SK-N-SH treated with all-trans-retinoic acid at 6 μM for 48 hours (cell line): ENCODE measurements at regions not wholly inside any gene's neighbourhood (a gene's known extent, or its start where the extent isn't known, plus 50 kb on each side); places are given as distances from the start of the nearest gene placed in this dataset.

Source experiments
- ATAC-seq: fragments of 200-7000 bp; cut with Tn5 transposase; 3 replicates; pipeline ENCODE4 v1.9.1; 2020; ENCODE audit warnings: mild to moderate bottlenecking, moderate library complexity
- ARNTL ChIP-seq: fragments of 450-650 bp; formaldehyde crosslinking; IDR thresholded peaks from 2 replicates; pipeline ENCODE4 v1.5.0; 2020; ENCODE audit warnings: low read depth, mild to moderate bottlenecking, moderate library complexity, borderline replicate concordance
- BACH2 ChIP-seq: fragments of 250-450 bp; sonication (Bioruptor Pico); IDR thresholded peaks from 2 replicates; pipeline ENCODE4 v1.9.0; 2021; ENCODE audit warnings: mild to moderate bottlenecking, borderline replicate concordance
- CREB5 ChIP-seq: fragments of 250-450 bp; sonication (Bioruptor Pico); IDR thresholded peaks from 2 replicates; pipeline ENCODE4 v1.5.1; 2020; ENCODE audit warnings: low read depth, mild to moderate bottlenecking, moderate library complexity
- CSDC2 ChIP-seq: fragments of 250-450 bp; sonication (Bioruptor Pico); IDR thresholded peaks from 2 replicates; pipeline ENCODE4 v1.5.0; 2020; ENCODE audit warnings: mild to moderate bottlenecking, moderate library complexity
- CSRNP3 ChIP-seq: fragments of 250-450 bp; sonication (Bioruptor Pico); IDR thresholded peaks from 2 replicates; pipeline ENCODE4 v1.5.1; 2021; ENCODE audit warnings: mild to moderate bottlenecking, moderate library complexity
- ESRRG ChIP-seq: fragments of 250-450 bp; sonication (Bioruptor Pico); IDR thresholded peaks from 2 replicates; pipeline ENCODE4 v1.6.1; 2021; ENCODE audit warnings: mild to moderate bottlenecking
- ISL1 ChIP-seq: fragments of 250-450 bp; sonication (Bioruptor Pico); IDR thresholded peaks from 2 replicates; pipeline ENCODE4 v2.1.2; 2022; ENCODE audit warnings: mild to moderate bottlenecking, moderate library complexity
- OSR1 ChIP-seq: fragments of 250-450 bp; sonication (Bioruptor Pico); IDR thresholded peaks from 2 replicates; pipeline ENCODE4 v1.8.0; 2022; ENCODE audit warnings: moderate library complexity, mild to moderate bottlenecking, inconsistent platforms
- PATZ1 ChIP-seq: fragments of 250-450 bp; sonication (Bioruptor Pico); IDR thresholded peaks from 2 replicates; pipeline ENCODE4 v1.8.0; 2020; ENCODE audit warnings: mild to moderate bottlenecking, moderate library complexity, borderline replicate concordance
- POU6F1 ChIP-seq: fragments of 250-450 bp; sonication (Bioruptor Pico); IDR thresholded peaks from 2 replicates; pipeline ENCODE4 v1.8.0; 2021; ENCODE audit warnings: low read depth, mild to moderate bottlenecking, moderate library complexity, borderline replicate concordance
- PPARA ChIP-seq: fragments of 250-450 bp; sonication (Bioruptor Pico); IDR thresholded peaks from 2 replicates; pipeline ENCODE4 v1.5.0; 2020; ENCODE audit warnings: mild to moderate bottlenecking, borderline replicate concordance
- RARB ChIP-seq: fragments of 250-450 bp; sonication (Bioruptor Pico); IDR thresholded peaks from 2 replicates; pipeline ENCODE4 v1.8.0; 2021; ENCODE audit warnings: mild to moderate bottlenecking, moderate library complexity
- SNAI2 ChIP-seq: fragments of 250-450 bp; sonication (Bioruptor Pico); IDR thresholded peaks from 2 replicates; pipeline ENCODE4 v1.5.0; 2020; ENCODE audit warnings: mild to moderate bottlenecking, moderate library complexity
- TCF4 ChIP-seq: fragments of 250-450 bp; sonication (Bioruptor Pico); IDR thresholded peaks from 2 replicates; pipeline ENCODE4 v1.8.0; 2021; ENCODE audit warnings: mild to moderate bottlenecking, moderate library complexity, borderline replicate concordance
- TOX ChIP-seq: fragments of 250-450 bp; sonication (Bioruptor Pico); IDR thresholded peaks from 2 replicates; pipeline ENCODE4 v1.8.0; 2021; ENCODE audit warnings: mild to moderate bottlenecking, moderate library complexity, borderline replicate concordance
- TSHZ2 ChIP-seq: fragments of 250-450 bp; sonication (Bioruptor Pico); IDR thresholded peaks from 2 replicates; pipeline ENCODE4 v1.5.0; 2020; ENCODE audit warnings: mild to moderate bottlenecking, moderate library complexity
- ZC3H10 ChIP-seq: fragments of 250-450 bp; sonication (Bioruptor Pico); IDR thresholded peaks from 2 replicates; pipeline ENCODE4 v1.5.1; 2021; ENCODE audit warnings: mild to moderate bottlenecking, moderate library complexity
- ZFP3 ChIP-seq: fragments of 250-450 bp; sonication (Bioruptor Pico); IDR thresholded peaks from 2 replicates; pipeline ENCODE4 v1.5.0; 2020; ENCODE audit warnings: mild to moderate bottlenecking, moderate library complexity
- ZFP30 ChIP-seq: fragments of 450-650 bp; formaldehyde crosslinking; IDR thresholded peaks from 2 replicates; pipeline ENCODE4 v1.5.0; 2022; ENCODE audit warnings: mild to moderate bottlenecking, moderate library complexity
- ZNF565 ChIP-seq: fragments of 450-650 bp; formaldehyde crosslinking; conservative IDR thresholded peaks from 2 replicates; pipeline ENCODE4 v1.5.0; 2020; ENCODE audit warnings: low read depth, mild to moderate bottlenecking, moderate library complexity
- ZNF70 ChIP-seq: fragments of 450-650 bp; formaldehyde crosslinking; IDR thresholded peaks from 2 replicates; pipeline ENCODE4 v1.5.0; 2020; ENCODE audit warnings: mild to moderate bottlenecking, moderate library complexity
- ZNF8 ChIP-seq: fragments of 450-650 bp; formaldehyde crosslinking; IDR thresholded peaks from 2 replicates; pipeline ENCODE4 v1.5.0; 2020; ENCODE audit warnings: mild to moderate bottlenecking, moderate library complexity

GRCh38 chr4:4803216-4803911 lies 56.1 kb upstream of the MSX1 start:
- ATAC-seq: no peak
- TF ChIP-seq ZNF70 (no peak), TSHZ2 (CRISPR knock-in tag) (no peak), ISL1 (CRISPR knock-in tag) (no peak), ZFP30 (CRISPR knock-in tag) (no peak), SNAI2 (CRISPR knock-in tag) (no peak), RARB (CRISPR knock-in tag) (no peak), TOX (CRISPR knock-in tag) (no peak), ZNF565 (CRISPR knock-in tag) (no peak), POU6F1 (no peak)

- peak; percentile 91 for ATAC-seq
Observed at GRCh38 chr4:4800646-4801408, 58.6 kb upstream of the MSX1 start.

GRCh38 chr4:4794421-4794820 lies 65.0 kb upstream of the MSX1 start:
- TF ChIP-seq CSRNP3 (no peak), ZNF8 (CRISPR knock-in tag) (no peak), OSR1 (CRISPR knock-in tag) (no peak), ZFP3 (CRISPR knock-in tag) (no peak), TSHZ2 (CRISPR knock-in tag) (no peak), BACH2 (no peak), POU6F1 (no peak), PPARA (no peak), ARNTL (CRISPR knock-in tag) (no peak), ZC3H10 (CRISPR knock-in tag) (no peak), CREB5 (CRISPR knock-in tag) (no peak), PATZ1 (CRISPR knock-in tag) (no peak), CSDC2 (CRISPR knock-in tag) (no peak), ESRRG (CRISPR knock-in tag) (no peak)
- no peak for ATAC-seq

More at GRCh38 chr4:4800646-4801408, 58.6 kb upstream of the MSX1 start:
- TF ChIP-seq ZC3H10 (CRISPR knock-in tag) (no peak), TOX (CRISPR knock-in tag) (0 out of 2 replicates have a peak, but pooled peaks have one; percentile 4), ZNF70 (no peak), TCF4 (CRISPR knock-in tag) (no peak), ZNF8 (CRISPR knock-in tag) (no peak)
